LoVo (cell line): ENCODE measurements at regions not wholly inside any gene's neighbourhood (a gene's known extent, or its start where the extent isn't known, plus 50 kb on each side); places are given as distances from the start of the nearest gene placed in this dataset.
A peak's percentile ranks its signal among the peaks of the same experiment; 100 is the strongest.

Source experiments
- DNase-seq: peaks from one replicate; pipeline ENCODE4 v3.0.0-alpha.2; 2016; ENCODE audit warnings: low spot score

DNA sequence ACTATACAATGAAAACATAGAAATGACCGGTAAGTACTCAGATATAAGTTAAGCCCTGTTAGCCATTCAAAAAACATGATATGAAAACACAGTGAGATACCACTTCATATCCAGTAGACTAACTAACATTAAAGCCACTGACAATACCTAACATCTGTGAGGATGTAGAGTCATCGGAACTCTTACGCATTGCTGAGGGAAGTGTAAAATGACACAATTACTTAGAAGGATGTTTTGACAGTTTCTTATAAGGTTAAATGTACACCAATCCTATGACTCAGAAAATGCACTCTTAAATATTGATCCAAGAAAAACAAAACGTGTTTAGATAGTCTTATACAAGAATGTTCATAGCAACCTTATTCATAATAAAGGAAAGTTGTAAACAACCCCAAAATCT is 782.9 kb downstream of the BCL11B start:
- no peak for DNase-seq

- DNase-seq: no peak
Observed at GRCh38 chr14:98494582-98494981, 777.4 kb downstream of the BCL11B start.

DNA sequence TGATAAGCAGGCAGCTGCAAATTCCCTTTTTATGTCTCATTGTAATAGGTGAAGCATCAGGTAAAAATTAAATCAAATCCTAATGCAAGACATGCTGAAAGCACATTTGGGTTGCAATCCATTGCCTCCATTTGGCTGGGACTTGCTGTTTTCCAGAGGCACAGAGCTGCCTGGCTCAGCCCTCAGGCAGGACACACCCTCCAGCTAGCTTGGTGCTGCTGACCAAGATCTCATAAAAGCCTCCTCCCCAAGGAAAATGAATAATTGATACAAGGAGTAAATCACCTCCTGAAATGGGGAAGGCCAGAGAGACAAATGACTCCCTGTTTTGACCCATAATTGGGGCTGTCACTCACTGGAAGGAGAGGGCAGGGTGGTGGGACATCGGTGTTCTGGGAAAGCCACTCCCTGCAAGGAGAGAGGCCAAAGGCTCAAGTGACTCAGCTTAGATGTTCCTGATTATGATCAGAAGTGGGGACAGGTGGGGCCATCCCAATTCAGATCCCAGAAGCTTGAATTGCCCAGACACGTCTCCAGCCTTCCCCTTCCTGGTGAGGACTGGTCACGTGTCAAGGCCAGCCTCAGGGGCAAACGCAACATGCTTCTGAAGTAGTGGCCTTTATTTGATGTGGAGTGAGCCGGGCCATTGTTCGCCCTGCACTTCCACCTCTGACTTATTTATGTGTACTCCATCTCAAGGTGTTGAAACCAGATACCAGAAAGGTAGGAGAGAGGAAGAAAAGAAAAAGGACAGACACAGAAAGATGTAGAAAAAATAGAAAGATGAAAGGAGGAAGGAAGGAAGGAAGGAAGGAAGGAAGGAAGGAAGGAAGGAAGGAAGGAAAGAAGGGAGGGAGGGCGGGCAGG is 773.7 kb downstream of the BCL11B start:
- DNase-seq: peak; percentile 23

DNA sequence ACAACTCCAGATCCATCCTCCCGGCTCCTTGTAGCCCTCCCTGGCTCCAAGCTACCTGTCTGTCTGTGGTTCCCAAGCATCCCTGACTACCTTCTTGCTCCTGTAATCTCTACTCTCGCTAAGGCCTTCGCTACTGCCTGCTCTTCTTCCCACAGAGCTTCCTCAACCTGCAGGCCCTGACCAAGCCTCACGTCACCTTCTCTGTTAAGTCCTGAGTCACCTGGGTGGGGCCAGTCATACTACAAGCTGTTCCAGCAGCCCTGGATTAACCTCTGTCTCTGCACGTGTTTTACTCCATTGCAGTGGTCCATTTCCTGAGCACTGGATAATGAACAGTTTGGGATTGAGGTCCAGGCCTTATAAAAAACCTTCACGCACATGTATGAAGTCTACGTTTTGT is 770.7 kb downstream of the BCL11B start:
- DNase-seq: peak; percentile 43

GRCh38 chr14:98501836-98502235 is 770.2 kb downstream of the BCL11B start:
- DNase-seq: no peak

- DNase-seq: no peak
Observed at GRCh38 chr14:98503086-98503815, 768.7 kb downstream of the BCL11B start.

- no peak for DNase-seq
Observed at GRCh38 chr14:98507264-98507663, 764.7 kb downstream of the BCL11B start.

GRCh38 chr14:98510392-98510791 is 761.6 kb downstream of the BCL11B start:
- no peak for DNase-seq

DNA sequence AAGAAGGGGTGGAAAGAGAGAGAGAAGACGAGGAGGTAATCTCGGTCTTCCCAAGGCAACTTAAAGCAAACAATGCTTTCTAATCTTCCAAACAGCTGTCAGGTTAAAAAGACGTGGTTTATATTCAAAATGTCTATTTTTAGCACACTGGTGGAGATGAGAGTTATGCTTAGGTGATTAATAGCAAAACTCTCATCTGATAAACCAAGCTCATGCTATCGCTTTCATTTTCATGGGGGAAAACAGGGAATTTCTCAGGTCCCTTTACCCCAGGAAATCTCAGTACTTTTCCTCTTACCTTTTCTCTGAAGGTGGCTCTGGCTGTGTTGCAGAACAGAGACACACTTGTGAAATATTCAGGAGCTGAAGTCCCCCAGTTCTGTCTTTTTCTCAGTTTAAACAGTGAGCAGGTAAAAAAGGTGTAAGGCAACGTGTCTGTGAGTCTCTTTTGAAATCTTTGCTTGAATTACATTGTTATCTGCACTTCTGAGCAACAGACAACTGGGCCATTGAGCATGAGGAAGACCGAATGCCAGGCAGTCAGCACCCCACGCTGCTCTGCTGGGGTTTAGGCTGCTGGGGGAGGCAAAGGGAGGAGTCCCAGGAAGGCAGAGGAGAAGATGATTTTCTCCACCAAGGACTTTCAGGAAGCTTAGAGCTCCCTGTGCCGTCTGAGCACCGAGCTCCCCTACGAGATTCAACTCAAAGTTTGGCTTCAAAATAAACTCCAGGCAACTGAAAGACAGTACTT is 759.3 kb downstream of the BCL11B start:
- DNase-seq: no peak

GRCh38 chr14:98513558-98513957 is 758.4 kb downstream of the BCL11B start:
- DNase-seq: no peak

DNA sequence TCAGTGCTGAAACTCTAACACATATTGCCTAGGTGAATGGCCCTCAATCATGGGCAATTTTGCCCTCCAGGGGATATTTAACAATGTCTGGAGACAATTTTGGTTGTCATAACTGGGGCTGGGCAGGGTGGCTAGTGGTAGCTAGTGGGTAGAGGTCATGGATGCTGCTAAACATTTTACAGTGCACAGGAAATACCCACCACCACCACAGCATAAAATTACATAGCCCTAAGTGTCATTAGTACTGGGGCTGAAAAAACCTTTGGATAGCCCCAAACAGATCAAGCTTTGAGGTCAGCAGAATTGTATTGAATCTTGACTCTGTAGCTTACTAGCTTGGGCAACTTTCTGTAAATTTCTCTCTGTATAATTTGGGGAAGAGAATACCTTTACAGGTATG is 758.0 kb downstream of the BCL11B start:
- no peak for DNase-seq

GRCh38 chr14:98536256-98536655 is 735.7 kb downstream of the BCL11B start:
- DNase-seq: no peak

DNA sequence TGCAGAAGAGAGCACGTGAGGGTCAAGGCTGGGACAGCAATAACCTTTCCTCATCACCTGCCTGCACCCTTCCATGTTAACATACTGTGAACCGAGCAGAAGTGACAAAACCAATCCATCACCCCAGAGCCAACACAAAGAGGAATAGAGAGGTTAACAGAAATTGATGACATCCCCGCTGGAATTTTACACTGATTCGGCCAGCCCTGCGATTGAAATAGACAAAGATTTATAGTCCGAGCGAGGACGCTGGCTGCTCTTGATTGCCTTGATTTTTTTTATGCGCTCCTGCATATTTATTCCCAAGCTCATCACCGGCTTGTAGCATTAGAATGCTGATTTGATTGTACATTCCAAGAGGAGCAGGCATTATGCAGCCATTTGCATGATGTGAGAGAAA is 729.7 kb downstream of the BCL11B start:
- no peak for DNase-seq

DNA sequence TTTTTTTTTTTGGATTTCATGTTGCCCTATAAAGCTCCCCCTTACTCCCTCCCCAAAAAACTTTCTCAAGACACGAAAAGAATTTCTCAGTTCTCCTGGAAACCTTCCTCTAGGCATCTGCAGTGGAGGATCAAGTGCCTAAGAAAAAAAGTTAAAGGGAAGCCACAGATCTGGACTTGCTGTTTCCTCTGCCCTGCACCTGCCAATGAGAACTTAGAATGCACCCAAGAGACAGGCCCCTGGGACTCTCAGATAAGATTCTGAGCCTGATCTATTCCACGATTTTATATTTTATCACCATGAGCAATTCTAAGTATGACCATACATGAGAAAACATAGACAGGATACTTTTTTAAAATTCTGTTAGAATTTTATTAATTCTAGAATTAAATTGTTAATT is 728.9 kb downstream of the BCL11B start:
- DNase-seq: no peak

DNA sequence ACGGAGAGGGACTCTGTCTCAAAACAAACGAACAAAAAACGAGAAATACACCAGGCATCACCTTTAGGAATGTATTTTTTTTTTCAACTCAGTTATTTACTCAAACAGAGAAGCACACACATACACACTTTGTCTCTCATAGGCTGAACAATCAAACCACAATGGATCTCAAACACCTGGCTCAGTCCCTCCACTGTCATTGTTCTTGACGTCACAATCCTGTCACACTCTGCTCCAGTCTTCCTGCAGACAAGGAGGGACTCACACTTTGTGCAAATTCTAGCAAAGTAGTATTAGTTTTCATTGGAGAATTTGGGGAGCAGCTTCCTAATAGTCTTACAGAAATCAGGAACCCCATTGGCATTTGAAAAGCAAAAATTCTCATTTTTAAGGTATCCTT is 727.8 kb downstream of the BCL11B start:
- no peak for DNase-seq

DNA sequence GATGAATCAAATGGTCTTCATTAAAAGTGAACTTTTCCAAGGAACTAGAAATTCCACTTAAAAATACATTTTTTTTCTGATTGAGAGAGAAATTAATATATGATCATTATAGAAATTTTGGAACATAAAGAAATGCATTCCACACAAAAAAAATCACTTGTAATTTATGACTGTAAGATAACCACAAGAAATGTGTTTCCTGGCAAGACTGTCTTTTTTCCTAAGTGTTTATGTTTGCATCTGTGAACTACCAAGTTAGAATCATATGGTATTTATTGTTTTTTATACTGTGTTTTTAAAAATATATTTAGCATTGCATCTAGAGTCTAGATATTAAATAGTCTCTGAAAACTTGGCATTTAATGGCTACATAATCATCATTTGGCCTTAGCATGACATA is 726.8 kb downstream of the BCL11B start:
- no peak for DNase-seq

- DNase-seq: no peak
Observed at GRCh38 chr14:98548071-98548686, 723.8 kb downstream of the BCL11B start.

DNA sequence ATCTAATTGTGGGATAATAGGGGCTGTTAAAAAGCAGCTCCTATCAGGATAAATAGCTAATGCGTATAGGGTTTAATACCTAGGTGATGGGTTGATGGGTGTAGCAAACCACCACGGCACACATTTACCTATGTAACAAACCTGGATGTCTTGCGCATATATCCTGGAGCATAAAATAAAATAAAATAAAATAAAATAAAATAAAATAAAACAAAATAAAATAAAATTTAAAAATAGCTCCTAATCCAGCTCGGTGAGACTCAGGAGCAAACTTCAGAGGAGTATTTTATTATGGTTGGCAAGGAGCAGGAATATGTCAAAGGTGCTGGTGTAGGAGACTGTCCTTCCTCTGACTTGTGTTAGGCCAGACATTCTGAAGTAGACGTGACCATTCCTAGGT is 721.0 kb downstream of the BCL11B start:
- DNase-seq: no peak

- no peak for DNase-seq
Observed at GRCh38 chr14:98555440-98555839, 716.6 kb downstream of the BCL11B start.

DNA sequence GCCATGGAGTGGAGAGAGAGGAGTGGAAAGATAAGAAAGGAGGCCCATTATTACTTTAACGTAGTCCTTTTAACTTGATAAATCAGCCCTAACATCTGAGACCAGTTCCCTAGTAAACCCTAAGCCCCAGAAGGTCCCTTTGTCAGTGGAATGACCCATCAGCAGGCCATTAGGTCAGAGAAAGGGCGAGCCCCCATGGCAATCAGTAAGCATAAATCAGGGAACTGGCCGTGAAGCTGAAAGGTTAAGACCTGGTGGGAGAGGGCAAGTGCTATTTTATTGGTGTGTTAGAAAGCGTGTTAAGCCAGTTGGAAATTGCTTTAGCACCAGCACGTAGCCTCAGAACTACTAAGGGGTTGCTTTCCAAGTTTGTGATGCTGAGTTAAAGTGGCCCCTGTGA is 708.0 kb downstream of the BCL11B start:
- DNase-seq: no peak

DNA sequence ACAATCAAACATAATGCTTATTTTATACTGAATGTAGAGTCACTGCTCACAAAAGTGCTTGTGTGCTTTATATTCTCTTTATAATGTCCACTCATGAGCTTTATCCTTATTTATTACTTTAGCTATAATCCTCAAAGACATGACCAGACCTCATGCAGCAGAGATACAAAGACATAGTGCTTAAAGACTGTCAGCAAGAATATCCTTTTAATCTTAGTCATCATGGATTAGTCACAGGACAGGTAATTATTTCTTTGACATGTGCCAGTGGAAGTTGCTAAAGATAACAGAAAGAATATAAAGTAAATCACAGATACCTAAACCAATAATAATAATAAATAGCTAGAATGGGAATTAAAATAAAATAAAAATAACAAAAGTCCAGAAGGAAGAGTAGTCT is 707.5 kb downstream of the BCL11B start:
- no peak for DNase-seq

GRCh38 chr14:98571104-98571503 is 700.9 kb downstream of the BCL11B start:
- no peak for DNase-seq
